Omental fat pad (tissue), 3 donors: ENCODE measurements at regions not wholly inside any gene's neighbourhood (a gene's known extent, or its start where the extent isn't known, plus 50 kb on each side); places are given as distances from the start of the nearest gene placed in this dataset. TPM values are rescaled to one million over a fixed set of nuclear protein-coding genes. Genes with fewer than 3 reads are reported as not detected.
A peak's percentile ranks its signal among the peaks of the same experiment; 100 is the strongest.

ENCODE experiments used
- ATAC-seq: fragments of 150-250 bp; one replicate; pipeline ENCODE4 v1.9.1; 2016; ENCODE audit warnings: mild to moderate bottlenecking, moderate library complexity; ENCODE audit not compliant: low FRiP score
- DNase-seq: peaks from one replicate; pipeline ENCODE4 v3.0.0-alpha.2; 2019; ENCODE audit warnings: low spot score
- CTCF ChIP-seq, 3 donors: fragments of 450-650 bp; IDR thresholded peaks; one replicate each; pipeline ENCODE4 v1.5.1; 2016 to 2017; ENCODE audit warnings: antibody characterized with exemption in 3 of 3, mild to moderate bottlenecking in 3 of 3, moderate library complexity in 2 of 3
- small RNA-seq: library from RNA; depleted of rRNA; stranded (forward); fragments of <200 nt; gene quantifications from one replicate; pipeline ENCODE3, GENCODE V24; 2016

- ATAC-seq (peak; percentile 39), DNase-seq (no peak)
- no peak for TF ChIP-seq CTCF (IDR thresholded peaks at IDR 0.05)
Measured at GRCh38 chr1:8077120-8077573, 51.0 kb upstream of the ERRFI1 start.

- ATAC-seq (no peak), DNase-seq (no peak)
- TF ChIP-seq CTCF (IDR thresholded peaks at IDR 0.05), result no peak
Measured at GRCh38 chr1:8076176-8076575, 50.1 kb upstream of the ERRFI1 start.

Small RNA genes in the stretch of these regions (small RNA-seq; reads per million reads assigned to genes)
- gene RNU1-7P, result not detected
